ENCODE measurements at regions not wholly inside any gene's neighbourhood (a gene's known extent, or its start where the extent isn't known, plus 50 kb on each side); places are given as distances from the start of the nearest gene placed in this dataset.
A peak's percentile ranks its signal among the peaks of the same experiment; 100 is the strongest.

GRCh38 chr22:27409299-27409698, 392.3 kb downstream of the MN1 start:
- TF ChIP-seq GATA2 (IDR thresholded peaks at IDR 0.05; ENCODE audit: low read depth, low read length) (no peak), GATA3 (IDR thresholded peaks at IDR 0.05; ENCODE audit: low read depth, low read length) (no peak)

DNA sequence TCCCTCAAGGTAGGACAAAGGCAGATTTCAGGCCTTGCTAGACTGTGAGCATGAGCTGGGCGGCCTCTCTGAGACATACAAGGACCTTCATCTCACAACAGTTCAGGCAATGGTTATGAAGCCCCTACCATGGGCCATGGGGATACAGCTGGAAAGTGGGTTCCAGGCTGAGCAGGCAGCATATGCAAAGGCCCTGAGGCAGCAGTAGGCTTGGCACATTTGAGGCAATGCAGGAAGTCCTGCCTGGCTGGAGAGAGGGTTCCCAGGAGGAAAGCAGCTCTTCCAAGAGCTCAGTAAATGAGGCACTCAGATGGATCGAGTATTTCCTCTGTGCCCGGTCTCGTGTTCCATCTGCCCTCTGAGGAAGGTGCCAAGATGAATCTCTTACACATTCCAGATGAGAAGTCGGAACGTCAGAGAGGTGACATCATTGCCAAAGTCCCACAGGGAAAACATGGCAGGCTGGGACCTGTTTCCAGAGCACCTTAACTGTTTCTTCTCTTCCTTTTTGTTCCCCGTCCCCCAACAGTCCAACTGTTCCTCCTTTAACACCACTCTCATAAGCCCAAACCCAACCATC, 388.6 kb downstream of the MN1 start:
- TF ChIP-seq GATA3 (IDR thresholded peaks at IDR 0.05; ENCODE audit: low read depth, low read length): no peak
- no peak for TF ChIP-seq GATA2 (IDR thresholded peaks at IDR 0.05; ENCODE audit: low read depth, low read length)

DNA sequence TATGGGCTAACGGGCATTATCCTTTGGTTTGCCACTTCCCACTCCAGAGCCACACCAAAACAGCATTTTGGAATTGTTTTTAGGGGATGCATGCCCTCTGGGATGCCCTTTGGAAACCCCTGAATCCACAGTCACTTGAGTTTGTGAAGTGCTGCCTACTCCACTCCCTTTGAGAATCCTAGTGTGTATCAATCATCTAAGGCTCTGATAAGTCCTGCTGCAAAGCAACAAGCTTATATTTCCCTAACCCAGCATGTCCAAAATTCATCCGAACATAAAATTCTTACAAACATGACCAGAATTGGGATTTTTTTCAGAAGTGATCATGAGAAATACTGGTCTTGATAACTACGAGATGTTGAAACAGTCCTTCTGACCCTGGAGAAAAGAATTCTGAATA, 387.9 kb downstream of the MN1 start:
- TF ChIP-seq GATA2 (IDR thresholded peaks at IDR 0.05; ENCODE audit: low read depth, low read length): no peak
- no peak for TF ChIP-seq GATA3 (IDR thresholded peaks at IDR 0.05; ENCODE audit: low read depth, low read length)

GRCh38 chr22:27416511-27417420, 384.8 kb downstream of the MN1 start:
- peak; percentile 74; the same call in 1 of the 2 replicates for TF ChIP-seq GATA2 (IDR thresholded peaks at IDR 0.05; ENCODE audit: low read depth, low read length)
- TF ChIP-seq GATA3 (IDR thresholded peaks at IDR 0.05; ENCODE audit: low read depth, low read length): no peak

- TF ChIP-seq GATA3 (IDR thresholded peaks at IDR 0.05; ENCODE audit: low read depth, low read length) (no peak), GATA2 (IDR thresholded peaks at IDR 0.05; ENCODE audit: low read depth, low read length) (no peak)
Observed at GRCh38 chr22:27417421-27417814, 384.1 kb downstream of the MN1 start.

GRCh38 chr22:27418261-27418660, 383.3 kb downstream of the MN1 start:
- TF ChIP-seq GATA2 (IDR thresholded peaks at IDR 0.05; ENCODE audit: low read depth, low read length) (no peak), GATA3 (IDR thresholded peaks at IDR 0.05; ENCODE audit: low read depth, low read length) (no peak)

- TF ChIP-seq GATA3 (IDR thresholded peaks at IDR 0.05; ENCODE audit: low read depth, low read length): no peak
- TF ChIP-seq GATA2 (IDR thresholded peaks at IDR 0.05; ENCODE audit: low read depth, low read length): no peak
Observed at GRCh38 chr22:27419473-27419872, 382.1 kb downstream of the MN1 start.

GRCh38 chr22:27420195-27420816, 381.2 kb downstream of the MN1 start:
- no peak for TF ChIP-seq GATA2 (IDR thresholded peaks at IDR 0.05; ENCODE audit: low read depth, low read length)
- TF ChIP-seq GATA3 (IDR thresholded peaks at IDR 0.05; ENCODE audit: low read depth, low read length): no peak

DNA sequence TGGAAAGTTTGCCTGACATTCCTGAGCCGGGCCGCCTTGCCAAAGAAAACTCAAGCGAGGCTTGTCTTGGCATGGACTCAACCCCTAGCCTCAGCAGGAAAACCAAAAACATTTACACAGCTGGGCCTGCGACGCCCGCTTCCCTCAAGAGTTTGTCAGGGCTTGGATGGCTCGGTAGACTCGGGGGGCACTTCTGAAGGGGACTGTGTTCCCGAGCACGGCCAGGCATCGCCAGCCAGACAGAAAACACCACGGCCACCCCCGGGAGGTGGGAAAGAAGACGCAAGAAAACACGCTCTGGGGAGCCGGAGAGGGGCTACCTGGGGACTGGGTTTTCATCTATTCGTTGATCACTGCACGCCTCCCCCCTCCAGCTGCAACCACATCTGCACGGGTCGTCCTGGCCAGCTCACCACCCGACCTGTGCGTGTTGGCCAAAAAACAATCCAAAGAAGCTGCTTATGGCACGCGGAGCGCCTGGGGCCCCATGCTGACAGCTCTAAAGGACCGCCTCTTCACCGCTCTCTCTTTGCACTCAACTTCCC, 380.7 kb downstream of the MN1 start:
- TF ChIP-seq GATA3 (IDR thresholded peaks at IDR 0.05; ENCODE audit: low read depth, low read length): no peak
- TF ChIP-seq GATA2 (IDR thresholded peaks at IDR 0.05; ENCODE audit: low read depth, low read length): no peak

GRCh38 chr22:27422442-27422841, 379.1 kb downstream of the MN1 start:
- TF ChIP-seq GATA2 (IDR thresholded peaks at IDR 0.05; ENCODE audit: low read depth, low read length) (no peak), GATA3 (IDR thresholded peaks at IDR 0.05; ENCODE audit: low read depth, low read length) (no peak)

GRCh38 chr22:27424319-27424718, 377.2 kb downstream of the MN1 start:
- TF ChIP-seq GATA2 (IDR thresholded peaks at IDR 0.05; ENCODE audit: low read depth, low read length) (peak; percentile 73; the same call in 1 of the 2 replicates), GATA3 (IDR thresholded peaks at IDR 0.05; ENCODE audit: low read depth, low read length) (peak; percentile 51; the same call in 1 of the 2 replicates)

DNA sequence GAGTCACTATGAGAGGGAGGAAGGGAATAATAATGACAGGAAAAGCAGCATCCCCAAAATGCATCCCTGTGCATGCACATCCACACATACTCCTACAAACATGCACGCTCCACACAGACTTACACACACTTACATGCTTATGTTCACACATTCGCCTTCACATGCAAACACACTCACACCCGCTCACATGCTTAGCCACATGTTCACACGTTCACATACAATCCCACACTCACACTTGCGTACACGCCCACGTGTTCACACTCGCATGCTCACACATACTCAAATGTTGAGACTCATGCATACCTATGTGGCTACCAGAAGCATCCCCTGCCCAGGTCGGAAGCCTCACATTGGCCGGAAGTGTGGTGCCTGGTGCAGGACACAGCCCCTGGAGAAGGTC, 372.1 kb downstream of the MN1 start:
- TF ChIP-seq GATA2 (IDR thresholded peaks at IDR 0.05; ENCODE audit: low read depth, low read length) (no peak), GATA3 (IDR thresholded peaks at IDR 0.05; ENCODE audit: low read depth, low read length) (no peak)

DNA sequence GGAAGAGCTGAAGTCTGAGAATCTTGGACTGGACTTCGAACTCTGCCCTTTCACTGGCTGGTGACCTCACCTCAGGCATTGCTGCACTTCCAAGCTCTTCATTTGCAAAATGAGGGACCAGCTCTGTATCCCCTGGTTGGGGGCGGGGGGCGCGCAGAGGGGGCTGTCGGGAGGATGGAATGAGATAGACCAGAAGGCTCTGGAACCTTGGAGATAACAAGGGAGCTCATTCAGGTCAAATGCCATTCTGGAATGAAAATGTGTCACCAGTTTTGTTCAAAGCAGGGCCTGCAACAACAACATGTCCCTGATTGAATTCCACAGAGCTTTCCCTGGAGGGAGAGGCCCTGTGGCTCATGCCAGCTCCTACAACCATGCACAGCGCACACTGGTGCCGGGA, 370.5 kb downstream of the MN1 start:
- TF ChIP-seq GATA2 (IDR thresholded peaks at IDR 0.05; ENCODE audit: low read depth, low read length) (no peak), GATA3 (IDR thresholded peaks at IDR 0.05; ENCODE audit: low read depth, low read length) (no peak)

GRCh38 chr22:27431896-27432295, 369.7 kb downstream of the MN1 start:
- TF ChIP-seq GATA2 (IDR thresholded peaks at IDR 0.05; ENCODE audit: low read depth, low read length): no peak
- TF ChIP-seq GATA3 (IDR thresholded peaks at IDR 0.05; ENCODE audit: low read depth, low read length): no peak
